ENCODE measurements at regions not wholly inside any gene's neighbourhood (a gene's known extent, or its start where the extent isn't known, plus 50 kb on each side); places are given as distances from the start of the nearest gene placed in this dataset.

DNA sequence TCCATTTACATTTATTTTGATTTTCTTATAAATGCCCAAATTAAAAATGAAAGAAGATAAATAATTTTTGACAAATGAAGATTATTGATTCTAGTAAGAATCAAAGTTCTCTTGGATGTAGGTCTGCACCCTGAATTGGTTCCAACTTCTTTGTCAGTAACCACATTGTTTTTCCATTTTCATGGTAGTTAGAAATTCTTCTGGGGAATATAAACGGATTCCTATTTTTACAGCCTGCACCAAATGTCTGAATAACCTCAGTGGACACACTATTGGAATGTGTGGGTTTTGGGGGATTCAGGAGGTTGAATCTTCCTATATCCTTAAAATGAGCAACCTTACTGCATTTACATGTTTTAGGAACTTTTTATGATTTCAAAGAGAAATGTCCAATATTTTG, 1085.3 kb upstream of the MAP3K7 start:
- no peak for DNase-seq

DNA sequence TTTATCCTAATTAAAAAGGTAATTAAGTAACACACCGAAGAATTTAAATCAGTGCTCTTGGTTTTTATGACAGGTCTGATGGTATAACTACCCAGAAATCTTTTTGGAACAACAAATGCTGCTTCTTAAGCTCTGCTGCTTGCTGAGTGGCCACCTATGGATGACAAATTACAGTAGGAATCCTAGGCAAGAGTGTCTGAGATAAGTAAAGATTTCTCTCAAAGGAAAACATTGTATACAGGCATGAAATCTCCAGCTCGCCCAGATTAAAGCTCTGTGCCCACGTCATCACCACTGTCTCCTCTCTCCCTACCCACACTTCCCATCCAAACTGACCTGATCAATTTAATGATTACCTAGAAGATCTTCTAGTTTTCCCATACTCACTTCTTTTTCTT, 1083.0 kb upstream of the MAP3K7 start:
- DNase-seq = no peak

DNA sequence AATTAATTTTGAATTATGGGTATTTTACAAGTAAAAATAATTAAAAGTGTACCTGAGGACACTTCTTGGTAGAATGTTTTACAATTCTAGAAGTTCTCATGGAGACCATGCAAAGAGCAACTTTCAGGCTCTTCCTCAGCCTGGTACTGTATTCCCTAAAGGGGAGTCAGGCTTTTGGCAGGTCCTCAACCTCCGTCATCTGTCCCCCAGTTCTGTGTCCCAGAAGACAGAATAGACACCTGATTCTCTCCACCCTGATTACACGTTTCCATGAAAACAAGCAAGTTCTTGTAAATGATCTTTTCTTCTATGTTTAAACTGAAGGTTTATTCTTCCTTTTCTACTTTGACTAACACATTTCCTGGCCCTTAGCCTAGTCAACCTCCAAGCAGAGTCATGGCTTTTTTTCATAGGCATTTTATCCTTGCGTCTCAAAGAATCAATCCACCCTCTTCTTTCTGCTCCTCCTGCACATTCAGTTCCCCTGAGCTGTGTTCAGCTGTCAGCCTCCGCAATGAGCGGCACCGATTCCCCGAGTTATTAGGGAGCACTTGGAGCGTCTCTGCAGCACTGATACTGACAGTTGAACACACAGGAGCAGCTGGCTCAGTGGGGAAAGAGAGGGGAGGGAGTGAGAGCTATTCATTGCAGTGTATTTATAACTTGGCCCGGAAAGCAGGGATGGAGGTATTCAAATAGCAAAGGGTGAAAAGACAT, 1082.4 kb upstream of the MAP3K7 start:
- DNase-seq = no peak

DNA sequence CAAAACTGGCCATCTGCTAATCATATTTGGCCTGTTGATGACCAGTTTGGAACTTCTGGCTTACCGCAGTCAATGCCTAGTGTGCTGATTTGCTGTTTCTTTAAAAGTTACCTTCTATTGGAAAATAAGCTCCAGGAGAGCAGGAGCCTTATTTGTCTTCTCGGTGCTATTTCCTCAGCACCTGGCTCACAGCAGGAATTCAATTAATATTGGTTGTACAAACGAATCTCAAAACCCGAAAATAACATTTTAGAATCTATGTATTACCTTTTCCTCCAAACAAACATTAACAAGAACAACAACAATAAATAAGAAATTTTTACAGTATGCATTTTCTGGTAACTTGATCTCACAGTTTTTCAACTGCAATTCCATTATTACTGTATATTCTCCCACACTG, 1080.7 kb upstream of the MAP3K7 start:
- no peak for DNase-seq

DNA sequence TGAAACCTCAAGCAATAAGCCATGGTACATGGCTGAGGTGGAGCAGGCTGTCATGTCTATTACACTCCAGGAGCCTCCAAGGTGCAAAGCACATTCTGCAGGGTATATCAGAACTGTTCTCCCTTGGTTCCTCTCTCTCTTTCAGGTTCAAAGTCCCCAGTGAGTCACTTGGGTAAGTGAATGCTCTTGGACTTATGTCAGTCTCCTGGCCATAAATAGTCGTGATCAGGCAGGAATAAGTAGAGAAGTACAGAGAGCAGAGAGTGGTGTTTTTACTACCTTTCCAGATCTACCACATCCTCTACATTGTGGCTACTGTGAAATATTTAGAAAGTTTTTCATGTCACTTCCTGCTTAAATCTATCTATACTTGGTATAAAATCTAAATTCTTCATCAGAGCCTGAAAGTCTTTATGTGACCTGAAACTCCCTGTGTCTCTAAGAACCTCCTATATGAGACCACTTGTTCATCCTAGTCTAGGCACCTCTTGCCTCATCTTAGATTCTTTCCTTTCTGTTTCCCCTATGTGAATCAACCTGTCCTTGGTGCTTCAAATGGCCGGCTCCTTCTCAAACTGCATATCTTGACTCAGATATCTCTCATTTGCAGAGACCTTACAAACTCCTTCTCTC, 1077.6 kb upstream of the MAP3K7 start:
- no peak for DNase-seq

DNA sequence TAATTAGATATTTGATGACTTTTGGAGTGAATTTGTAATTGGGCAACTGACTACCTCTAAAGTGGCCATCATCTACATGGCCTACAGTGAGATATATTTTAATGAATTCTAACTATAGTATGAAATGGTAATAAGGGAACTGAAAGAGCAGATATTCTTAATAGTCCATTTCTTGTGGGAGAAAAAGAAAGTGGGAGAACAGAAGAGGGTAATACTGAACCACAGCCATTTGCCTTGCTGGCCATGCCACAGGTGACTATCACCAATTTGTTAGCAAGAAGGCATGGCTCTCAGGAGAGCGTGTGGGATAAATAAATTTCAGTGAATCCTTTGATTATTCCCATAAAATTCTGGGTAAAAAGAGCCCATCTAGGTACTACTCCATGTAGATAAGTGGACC, 1074.0 kb upstream of the MAP3K7 start:
- DNase-seq = no peak

DNA sequence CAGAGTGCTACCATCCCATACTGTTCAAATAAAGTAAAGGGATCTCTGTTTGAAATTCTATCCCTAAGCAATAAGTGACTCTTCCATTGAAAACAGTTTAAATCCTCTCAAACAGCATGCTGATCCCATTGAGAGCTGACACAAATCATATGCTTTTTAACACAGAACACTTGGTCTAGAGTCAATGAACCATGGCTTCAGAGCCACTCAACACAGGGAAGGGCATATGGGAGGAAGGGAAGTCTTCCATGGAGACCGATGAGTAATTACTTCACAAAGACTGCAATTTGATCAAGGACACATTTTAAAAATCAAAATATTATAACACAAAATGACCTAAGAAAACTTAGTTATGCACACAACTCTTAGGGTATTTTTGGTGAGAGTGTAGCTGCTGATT, 1073.0 kb upstream of the MAP3K7 start:
- DNase-seq = no peak

DNA sequence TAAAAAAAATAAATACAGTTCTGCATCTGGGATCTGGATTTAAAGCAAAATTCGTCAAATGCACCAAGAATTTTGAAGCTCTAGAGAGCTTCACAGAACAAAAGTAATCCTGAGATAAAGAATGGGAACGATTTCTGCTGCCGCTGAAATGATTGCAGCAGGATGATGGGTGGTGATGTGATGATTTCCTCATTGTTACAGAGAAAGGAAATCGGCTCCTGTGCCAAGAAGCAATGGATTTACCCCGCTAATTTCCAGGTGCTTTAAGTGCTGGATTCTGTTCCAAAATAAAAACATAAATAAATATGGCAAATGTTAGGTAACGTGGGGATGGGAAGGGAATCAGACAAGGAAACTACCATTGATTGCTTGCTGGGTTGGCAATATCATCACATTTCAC, 1067.9 kb upstream of the MAP3K7 start:
- no peak for DNase-seq

DNA sequence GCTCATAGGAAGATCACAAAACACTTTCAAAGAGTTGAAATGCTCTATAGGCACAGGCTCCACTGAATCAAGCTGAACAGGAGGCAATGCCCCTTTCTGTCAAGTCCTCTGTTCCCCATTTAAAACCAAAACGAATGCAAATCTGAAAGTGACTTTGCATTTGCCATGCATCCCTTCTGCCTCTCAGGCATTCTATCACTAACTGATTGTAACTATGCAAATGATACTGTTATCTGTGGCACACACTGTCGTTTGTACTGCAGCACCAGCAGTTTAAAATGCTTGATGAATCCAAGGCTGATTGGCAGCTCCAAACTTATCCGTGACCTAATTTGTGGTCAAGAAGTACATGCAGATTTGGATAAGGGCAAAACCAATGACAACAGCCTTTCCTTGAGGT, 1067.5 kb upstream of the MAP3K7 start:
- no peak for DNase-seq

DNA sequence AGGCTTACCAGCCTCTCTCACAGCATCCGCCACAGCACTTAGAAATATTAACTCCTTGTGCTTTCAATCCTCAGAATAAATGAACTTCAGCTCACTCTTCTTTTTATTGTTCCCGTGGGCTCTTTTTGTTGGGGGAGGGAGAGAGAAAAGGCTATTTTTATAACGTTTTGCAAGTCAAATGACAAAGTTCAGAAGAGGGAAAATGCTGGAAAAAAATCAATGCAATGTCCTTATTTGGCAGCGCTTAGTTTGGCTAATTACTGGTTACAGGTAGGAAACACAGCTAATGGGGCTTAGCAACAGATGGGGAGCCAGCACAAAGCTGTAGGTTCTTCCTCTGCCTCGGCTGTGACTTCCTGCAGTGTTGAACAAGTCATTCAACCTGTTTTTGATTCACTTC, 1067.0 kb upstream of the MAP3K7 start:
- no peak for DNase-seq

DNA sequence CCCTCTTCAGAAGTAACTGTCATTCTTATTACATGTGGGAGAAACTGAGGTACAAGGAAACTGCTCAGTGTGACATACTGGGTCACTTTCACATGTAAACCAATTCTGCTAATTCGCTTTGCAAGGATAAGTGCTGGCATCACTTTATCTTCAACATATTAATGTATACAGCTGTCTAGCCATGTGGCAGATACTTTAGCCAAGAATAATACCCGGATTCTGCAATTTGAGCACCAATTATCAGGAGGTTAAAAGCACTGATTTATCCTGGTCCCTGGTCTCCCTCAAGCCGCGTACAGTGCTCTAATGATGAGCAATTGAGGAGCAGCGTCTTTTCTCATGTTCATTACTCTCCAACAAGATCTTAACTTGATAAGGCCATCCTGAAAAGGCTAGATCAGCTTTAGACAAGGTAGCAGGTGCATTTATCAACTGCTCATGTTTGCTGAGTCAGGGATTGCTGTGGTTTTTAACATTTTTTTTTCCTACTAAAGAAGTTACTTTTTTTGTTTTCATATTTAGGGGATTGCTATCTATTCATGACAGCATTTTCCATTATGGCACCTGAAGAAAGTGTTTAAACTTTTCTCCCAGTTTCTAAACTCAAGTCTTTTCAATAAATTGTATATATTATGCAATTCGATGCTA, 1066.3 kb upstream of the MAP3K7 start:
- no peak for DNase-seq

DNA sequence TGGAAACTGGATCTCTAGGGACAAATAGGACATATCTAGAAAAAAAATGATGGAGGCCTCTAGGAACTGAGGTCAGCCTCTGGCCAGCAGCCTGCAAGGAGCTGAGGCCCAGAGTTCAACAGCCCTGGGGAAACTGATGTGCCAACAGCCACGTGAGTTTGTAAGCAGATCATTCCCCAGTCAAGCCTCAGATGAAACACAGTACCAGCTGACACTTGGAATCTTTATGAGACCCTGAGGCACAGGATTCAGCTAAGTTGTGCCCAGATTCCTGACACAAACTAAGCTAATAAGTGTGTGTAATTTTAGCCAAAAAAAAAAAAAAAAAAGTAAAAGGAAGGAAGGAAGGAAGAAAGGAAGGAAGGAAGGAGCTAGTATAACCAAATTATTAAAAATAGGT, 1059.8 kb upstream of the MAP3K7 start:
- no peak for DNase-seq

DNA sequence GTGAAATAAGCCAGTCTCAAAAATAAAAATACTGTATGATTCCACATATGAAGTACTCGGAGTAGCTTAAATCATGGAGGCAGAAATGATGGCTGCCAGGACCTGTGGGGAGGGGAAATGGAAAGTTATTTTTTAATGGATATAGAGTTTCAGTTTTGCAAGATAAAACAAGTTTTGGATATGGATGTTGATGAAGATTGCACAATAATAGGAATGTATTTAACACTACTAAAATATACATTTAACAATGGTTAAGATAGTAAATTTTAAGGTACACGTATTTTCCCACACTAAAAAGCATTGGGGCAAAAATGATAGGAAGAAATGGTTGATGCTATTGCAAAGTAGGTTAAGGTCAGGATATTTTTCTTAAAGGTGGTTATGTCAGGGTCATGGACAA, 1058.9 kb upstream of the MAP3K7 start:
- DNase-seq = no peak

DNA sequence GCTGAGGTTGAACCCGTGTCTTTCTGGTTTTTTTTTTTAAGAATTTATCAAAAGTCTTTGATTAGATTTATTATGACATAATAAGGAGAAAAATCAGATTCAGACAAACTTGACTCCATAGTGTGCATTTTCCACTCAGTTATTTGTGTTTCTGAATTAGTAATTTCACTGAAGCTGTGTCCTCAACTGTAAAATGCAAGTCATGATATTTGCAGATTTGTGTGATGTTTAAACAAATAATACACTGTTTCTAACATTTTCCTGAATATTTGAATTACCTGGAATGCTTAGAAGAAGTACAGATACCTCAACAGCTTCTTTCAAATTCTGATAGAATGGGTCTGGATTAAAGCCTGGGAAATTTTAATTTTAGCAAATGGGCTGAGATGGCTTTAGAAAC, 1050.3 kb upstream of the MAP3K7 start:
- DNase-seq = no peak

DNA sequence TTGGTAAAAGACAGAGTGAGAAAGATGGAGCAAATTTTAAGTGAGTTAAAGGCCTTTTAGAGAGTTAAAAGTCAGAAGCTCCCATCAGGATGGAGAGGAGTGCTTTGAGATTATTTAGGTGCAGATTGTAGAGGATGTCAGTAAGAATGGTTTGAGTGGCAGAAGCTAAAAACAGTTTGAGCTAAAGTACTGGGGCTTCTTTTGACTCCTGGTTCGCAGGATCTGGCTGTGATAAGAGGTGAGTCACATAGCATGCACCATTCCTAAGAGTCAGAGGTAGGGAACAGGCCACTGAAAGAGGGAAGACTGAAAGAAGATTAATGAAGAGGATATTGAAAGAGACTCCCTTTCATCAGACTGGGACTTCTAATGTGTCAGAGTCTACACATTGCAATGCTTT, 1047.9 kb upstream of the MAP3K7 start:
- peak; percentile 2 for DNase-seq

DNA sequence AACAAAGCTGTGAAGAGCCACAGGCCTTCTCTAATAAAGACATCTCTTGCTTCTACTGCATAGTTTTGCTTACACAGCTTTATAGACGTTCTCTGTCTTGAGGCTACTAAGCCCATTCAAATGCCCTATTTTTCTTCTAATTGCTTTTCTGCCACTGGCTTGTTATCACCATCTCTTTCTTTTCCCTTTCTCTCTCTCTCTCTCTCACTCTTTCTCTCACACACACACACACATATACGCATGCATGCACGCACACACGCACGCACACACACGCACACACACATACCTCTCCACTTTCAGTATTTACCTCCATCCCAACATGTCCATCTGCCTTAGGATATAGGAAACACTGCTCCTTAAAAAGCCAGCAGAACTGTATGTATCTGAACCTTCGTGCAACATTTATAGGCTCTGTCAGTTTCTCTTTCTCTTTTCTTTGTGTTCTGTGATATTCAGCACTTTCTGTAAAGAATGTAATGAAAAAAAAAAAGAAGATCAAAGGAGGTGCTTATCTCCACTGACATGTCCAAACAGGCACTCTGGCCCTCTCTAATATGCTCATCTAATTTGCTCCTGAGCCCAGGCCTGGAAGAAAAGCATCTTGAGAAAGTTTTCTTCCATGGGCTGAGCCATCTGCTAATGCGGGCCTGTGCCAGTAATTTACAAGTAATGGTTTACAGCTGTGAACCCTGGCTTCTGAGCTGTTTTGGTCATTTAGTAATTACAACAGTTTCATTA, 1046.7 kb upstream of the MAP3K7 start:
- DNase-seq = no peak

DNA sequence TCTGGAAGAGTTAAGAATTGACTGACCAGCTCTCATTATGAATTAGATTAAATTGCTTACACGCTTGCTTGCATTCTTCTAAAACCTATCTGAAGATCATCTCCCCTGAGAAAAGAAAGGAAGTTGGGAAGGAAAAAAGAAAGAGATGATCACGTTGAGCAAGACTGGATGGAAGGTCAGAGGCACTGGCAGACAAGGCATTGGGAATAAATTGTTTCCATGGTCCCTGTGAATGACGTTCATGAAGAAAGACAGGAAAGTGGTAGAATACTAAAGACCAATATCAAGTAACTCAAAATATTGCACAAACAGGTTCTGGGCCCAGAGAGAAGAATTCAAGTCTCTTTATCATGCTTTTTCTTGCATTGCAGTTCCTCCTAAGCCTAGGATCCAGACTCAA, 1045.4 kb upstream of the MAP3K7 start:
- no peak for DNase-seq

DNA sequence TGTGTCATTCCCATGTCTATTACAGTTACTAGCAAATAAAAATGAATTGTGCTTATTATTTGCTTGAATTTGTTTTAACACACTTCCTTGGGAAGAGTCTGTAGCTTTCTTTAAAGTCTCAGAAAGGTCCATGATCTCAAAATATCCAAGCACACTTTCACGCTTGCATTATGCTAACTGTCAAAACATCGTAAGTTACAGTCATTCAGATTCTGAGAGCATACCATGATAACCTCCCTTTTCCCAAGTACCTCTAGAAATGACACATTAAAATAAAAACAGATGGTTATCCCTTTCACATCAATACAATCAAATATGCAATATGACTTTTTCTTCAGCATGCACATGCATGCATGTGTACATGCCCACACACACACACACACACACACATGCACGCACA, 1044.4 kb upstream of the MAP3K7 start:
- DNase-seq = no peak

DNA sequence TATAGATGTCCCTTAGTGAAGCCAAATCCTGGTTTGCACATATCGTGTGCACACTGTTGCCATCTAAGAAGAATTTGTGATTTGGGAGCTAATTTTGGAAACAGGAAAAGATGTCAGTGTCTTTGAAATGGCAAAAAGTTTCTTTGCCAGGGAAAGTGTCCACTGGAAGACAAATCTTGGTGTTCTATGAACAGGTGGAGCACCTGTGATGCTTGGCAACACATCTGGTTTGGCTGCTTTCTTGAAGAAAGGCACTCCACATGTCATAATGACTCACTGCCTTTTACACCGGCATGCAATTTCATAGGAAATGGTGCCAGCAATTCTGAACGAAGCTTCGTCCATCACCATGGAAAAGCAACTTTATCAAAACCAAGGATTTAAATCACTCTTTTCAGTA, 1040.0 kb upstream of the MAP3K7 start:
- DNase-seq = no peak

DNA sequence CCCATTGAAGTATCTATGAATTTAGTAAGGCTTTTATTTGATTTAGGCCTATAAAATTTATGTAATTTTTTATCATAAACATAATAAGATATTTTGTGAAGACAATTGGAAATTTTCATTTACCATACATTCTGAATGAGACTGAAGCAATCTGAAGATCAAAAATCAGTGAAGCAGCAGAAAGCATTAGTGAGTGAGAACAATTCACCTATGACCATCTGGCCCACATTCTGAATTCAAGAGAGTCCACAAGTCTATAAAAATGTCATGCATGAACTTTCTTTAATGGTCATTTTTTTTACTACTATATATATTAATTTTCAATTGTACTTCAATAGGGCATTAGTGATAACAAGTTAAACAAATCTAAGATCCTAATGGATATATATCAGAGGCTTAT, 1026.6 kb upstream of the MAP3K7 start:
- no peak for DNase-seq

DNA sequence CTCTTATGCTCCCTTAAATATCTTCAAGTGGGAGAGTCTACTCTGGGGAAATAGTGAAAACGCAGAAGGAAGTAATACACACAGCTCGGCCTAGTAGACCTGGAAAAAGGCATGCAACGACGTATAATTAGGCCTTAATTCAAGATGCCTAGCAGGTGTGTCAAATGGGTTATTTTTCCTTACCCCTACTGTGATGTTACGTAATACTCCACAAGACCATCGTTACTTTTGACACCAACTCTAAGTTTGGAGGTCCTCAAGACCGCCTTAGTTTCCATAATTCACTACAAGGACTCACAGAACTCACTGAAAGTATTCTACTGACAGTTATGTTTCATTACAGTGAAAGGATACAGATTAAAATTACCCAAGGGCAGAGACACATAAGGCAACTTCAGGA, 1024.3 kb upstream of the MAP3K7 start:
- no peak for DNase-seq

DNA sequence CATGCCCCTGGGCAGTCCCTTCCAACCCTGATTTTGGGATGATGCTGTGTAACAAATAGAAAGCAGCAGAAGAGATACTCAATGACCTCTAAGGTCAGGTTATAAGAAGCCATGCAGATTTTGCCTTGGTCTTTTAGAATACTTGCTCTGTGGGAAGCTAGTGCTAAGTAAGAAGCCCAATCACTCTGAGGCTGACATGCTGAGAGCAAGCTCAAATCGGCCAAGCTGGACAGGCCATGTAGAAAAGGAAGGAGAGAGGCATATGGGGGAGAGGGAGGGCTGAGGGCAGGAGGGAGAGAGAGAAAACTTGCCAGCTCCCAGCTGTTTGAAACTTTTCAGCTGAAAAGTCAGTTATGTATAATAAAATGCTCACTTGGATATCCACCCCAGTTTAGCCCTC, 1021.6 kb upstream of the MAP3K7 start:
- no peak for DNase-seq

DNA sequence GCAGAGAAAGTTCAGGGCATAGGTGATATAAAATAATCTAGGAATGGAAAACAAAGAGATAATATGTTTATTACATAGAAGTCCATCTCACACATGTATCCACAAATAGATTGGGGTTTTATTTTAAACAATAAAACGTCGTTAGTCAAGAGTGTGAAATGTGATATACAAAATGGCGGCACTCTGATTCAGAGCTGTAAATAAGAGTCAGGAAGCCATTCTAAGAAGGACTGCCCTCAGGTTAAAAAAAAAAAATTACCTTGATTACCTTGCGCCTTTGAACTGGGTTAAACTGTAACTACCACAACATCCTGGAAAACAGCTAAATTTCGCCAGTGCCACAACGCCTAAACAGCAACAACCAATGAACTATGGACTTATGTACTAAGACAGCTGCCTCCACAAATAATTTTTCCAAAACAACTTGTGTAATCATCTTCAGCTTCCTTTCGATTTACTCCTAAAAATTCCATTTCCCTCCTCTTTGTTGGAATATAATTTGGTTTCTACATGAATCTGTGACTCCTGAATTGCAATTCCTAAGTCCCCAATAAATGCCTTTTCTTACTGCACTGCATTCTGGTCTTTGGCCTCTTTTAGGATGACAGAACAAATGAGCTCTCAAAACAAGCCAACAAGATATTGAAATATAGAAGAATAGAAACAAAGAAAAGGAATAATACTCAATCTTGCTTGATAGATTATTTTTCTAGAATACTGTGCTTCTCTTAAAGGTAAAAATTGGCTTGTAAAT, 1019.5 kb upstream of the MAP3K7 start:
- DNase-seq = no peak

Measured in fibroblast of skin of right biceps (primary cell).